SJSA1 (cell line): ENCODE measurements at regions not wholly inside any gene's neighbourhood (a gene's known extent, or its start where the extent isn't known, plus 50 kb on each side); places are given as distances from the start of the nearest gene placed in this dataset.

ENCODE experiments used
- DNase-seq, 2 experiments: peaks; one replicate each; pipeline ENCODE4 v3.0.0-alpha.2; 2015 to 2020; ENCODE audit warnings: low spot score in 2 of 2, low read depth in 1 of 2
- H3K27ac ChIP-seq: fragments of 250-450 bp; sonication (Bioruptor Pico); 2 replicates; pipeline ENCODE4 v1.5.1; 2020; ENCODE audit warnings: mild to moderate bottlenecking, moderate library complexity
- H3K27me3 ChIP-seq: fragments of 250-450 bp; sonication (Bioruptor Pico); replicated peaks from 2 replicates; pipeline ENCODE4 v1.5.1; 2020; ENCODE audit warnings: mild to moderate bottlenecking, moderate library complexity
- H3K36me3 ChIP-seq: fragments of 250-450 bp; sonication (Bioruptor Pico); 2 replicates; pipeline ENCODE4 v1.5.1; 2020; ENCODE audit warnings: mild to moderate bottlenecking
- H3K4me1 ChIP-seq: fragments of 250-450 bp; sonication (Bioruptor Pico); replicated peaks from 2 replicates; pipeline ENCODE4 v1.6.1; 2021; ENCODE audit warnings: mild to moderate bottlenecking
- H3K4me3 ChIP-seq: fragments of 250-450 bp; sonication (Bioruptor Pico); 2 replicates; pipeline ENCODE4 v1.5.1; 2020; ENCODE audit warnings: mild to moderate bottlenecking
- H3K9me3 ChIP-seq: fragments of 250-450 bp; sonication (Bioruptor Pico); replicated peaks from 2 replicates; pipeline ENCODE4 v1.5.1; 2020; ENCODE audit warnings: mild to moderate bottlenecking

DNA sequence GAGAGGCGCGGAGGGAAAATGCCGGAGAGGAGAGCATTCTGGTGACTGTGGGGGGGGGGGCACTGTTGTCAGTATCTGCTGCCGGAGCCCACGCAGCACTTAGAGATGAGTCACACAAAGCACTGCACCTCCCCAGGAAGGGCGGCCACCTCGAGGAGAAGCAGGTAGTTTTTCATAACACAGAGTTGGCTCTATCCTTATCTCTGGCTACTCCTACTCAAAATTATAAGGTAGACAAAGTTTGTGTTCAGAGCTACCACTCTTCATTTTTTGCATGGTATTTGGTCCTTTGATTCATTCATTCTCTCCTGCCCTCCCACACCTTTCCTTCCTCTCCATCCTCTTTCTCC is 76.2 kb upstream of the SCOC start:
- H3K27ac ChIP-seq = no peak overlapping the region

GRCh38 chr4:140296335-140297220 is 76.9 kb upstream of the SCOC start:
- Histone ChIP-seq H3K27ac (peak overlapping the region; percentile 8), H3K4me1 (peaks cover 28% of the 10 kb centered on the region), H3K9me3 (no peaks in the 10 kb centered on the region), H3K4me3 (no peak overlapping the region), H3K36me3 (no peaks in the 10 kb centered on the region), H3K27me3 (no peaks in the 10 kb centered on the region)
- peak; percentile 70 to 74 for DNase-seq

More for the DNA sequence above, 76.2 kb upstream of the SCOC start:
- DNase-seq = no peak
- no peaks in the 10 kb centered on the region for H3K36me3 ChIP-seq
- H3K9me3 ChIP-seq = no peaks in the 10 kb centered on the region
- no peaks in the 10 kb centered on the region for H3K27me3 ChIP-seq
- peaks cover 28% of the 10 kb centered on the region for H3K4me1 ChIP-seq
- no peak overlapping the region for H3K4me3 ChIP-seq

DNA sequence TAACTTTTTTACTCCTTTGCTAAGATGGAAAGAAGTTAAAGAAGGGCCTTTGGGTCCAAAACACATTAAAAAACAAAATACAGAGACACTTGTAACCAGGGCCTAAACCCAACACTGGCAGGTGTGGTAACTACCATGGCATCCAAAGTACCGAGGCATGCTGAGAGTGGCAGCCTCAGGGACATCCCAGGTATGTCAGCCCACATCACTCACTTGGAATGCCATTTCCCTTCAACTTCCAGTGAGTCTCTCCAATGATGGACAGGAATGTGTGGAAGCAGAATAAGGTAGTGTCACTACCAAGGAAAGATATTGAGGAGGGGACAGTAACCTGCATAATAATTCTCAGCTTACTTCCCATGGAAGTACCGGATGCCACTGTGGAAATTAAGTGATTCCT is 79.5 kb upstream of the SCOC start:
- no peak overlapping the region for H3K27ac ChIP-seq
- H3K36me3 ChIP-seq = no peaks in the 10 kb centered on the region
- H3K4me3 ChIP-seq = no peak overlapping the region
- no peaks in the 10 kb centered on the region for H3K9me3 ChIP-seq
- no peak for DNase-seq
- H3K4me1 ChIP-seq = peaks cover 16% of the 10 kb centered on the region
- H3K27me3 ChIP-seq = no peaks in the 10 kb centered on the region

- DNase-seq = no peak
- Histone ChIP-seq H3K4me3 (no peak overlapping the region), H3K9me3 (0 out of 2 replicates have a peak, but pooled peaks cover 3% of the 10 kb centered on the region), H3K4me1 (peaks cover 4% of the 10 kb centered on the region), H3K27me3 (no peaks in the 10 kb centered on the region), H3K36me3 (no peaks in the 10 kb centered on the region), H3K27ac (no peak overlapping the region)
Measured at GRCh38 chr4:140291259-140291658, 82.2 kb upstream of the SCOC start.

- H3K36me3 ChIP-seq = no peaks in the 10 kb centered on the region
Measured at GRCh38 chr4:140289486-140289885, 84.0 kb upstream of the SCOC start.

GRCh38 chr4:140286456-140286855 is 87.0 kb upstream of the SCOC start:
- no peaks in the 10 kb centered on the region; the same call in 1 of the 2 replicates for H3K27me3 ChIP-seq
- H3K27ac ChIP-seq = no peak overlapping the region
- 0 out of 2 replicates have a peak, but pooled peaks cover 3% of the 10 kb centered on the region for H3K9me3 ChIP-seq
- H3K4me3 ChIP-seq = no peak overlapping the region
- DNase-seq = no peak
- no peaks in the 10 kb centered on the region for H3K36me3 ChIP-seq
- no peaks in the 10 kb centered on the region for H3K4me1 ChIP-seq

More at GRCh38 chr4:140289486-140289885, 84.0 kb upstream of the SCOC start:
- Histone ChIP-seq H3K27me3 (no peaks in the 10 kb centered on the region; the same call in 1 of the 2 replicates), H3K4me3 (no peak overlapping the region), H3K9me3 (0 out of 2 replicates have a peak, but pooled peaks cover 3% of the 10 kb centered on the region), H3K27ac (no peak overlapping the region), H3K4me1 (no peaks in the 10 kb centered on the region)
- no peak for DNase-seq

GRCh38 chr4:140284456-140284855 is 89.0 kb upstream of the SCOC start:
- H3K36me3 ChIP-seq = no peaks in the 10 kb centered on the region
- H3K9me3 ChIP-seq = 0 out of 2 replicates have a peak, but pooled peaks cover 3% of the 10 kb centered on the region
- H3K4me3 ChIP-seq = no peak overlapping the region
- no peaks in the 10 kb centered on the region for H3K4me1 ChIP-seq
- DNase-seq = no peak
- no peak overlapping the region for H3K27ac ChIP-seq
- H3K27me3 ChIP-seq = no peaks in the 10 kb centered on the region; the same call in 1 of the 2 replicates

DNA sequence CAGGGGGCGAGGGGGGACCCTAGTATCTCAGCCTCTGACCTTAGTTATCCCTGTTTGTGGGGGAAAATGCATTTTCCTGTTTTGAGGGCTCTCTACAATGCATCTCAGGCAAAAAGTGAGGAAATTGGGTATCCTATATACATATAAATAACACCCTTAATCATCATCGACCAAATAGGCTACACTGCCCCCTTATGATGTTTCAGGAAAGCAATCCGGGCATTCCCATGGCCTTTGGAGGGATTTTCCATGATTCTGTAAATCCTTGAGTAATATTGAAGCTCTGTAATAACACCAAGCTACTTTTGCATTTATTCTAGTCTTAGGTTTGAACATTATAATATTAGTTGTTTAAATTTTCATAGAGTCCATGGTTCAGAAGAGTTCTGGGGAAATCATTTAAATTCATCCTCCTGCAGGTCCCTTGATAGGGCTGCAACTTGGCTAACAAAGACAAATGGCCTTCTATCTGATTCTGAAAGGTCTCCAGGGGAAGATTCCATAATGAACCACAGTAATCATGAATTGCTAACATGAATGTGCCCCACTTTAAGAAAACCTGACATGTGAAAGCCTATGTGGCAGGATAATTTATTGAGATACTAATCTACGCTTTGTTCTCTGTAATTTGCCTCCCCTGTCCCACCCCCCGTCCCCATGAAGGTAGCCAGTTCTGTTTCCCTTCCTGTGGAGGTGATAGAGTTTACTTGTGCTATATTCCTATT is 91.5 kb upstream of the SCOC start:
- H3K27ac ChIP-seq = no peak overlapping the region
- no peaks in the 10 kb centered on the region; the same call in 1 of the 2 replicates for H3K27me3 ChIP-seq
- no peak for DNase-seq
- peaks cover 10% of the 10 kb centered on the region for H3K4me1 ChIP-seq
- H3K9me3 ChIP-seq = no peaks in the 10 kb centered on the region
- H3K36me3 ChIP-seq = no peaks in the 10 kb centered on the region
- no peak overlapping the region for H3K4me3 ChIP-seq

DNA sequence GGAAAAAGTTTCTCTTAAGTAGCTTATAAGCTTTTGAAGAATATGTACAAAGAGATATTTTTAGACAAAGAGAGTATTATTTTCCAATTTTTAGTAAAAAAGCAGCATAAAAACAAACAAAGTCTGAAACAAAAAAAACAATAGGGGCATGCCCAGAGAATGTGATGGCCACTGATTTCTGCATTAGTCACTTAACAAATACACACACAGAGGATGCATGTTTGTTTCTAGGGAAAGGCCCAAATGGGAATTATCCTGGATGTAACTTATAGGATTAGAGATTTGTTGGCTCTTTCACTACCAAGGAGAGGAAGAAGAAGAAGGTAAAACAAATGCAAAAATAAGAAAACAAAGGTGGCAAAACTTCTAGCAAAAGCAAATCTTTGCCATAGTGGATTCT is 95.9 kb upstream of the SCOC start:
- Histone ChIP-seq H3K27ac (peak overlapping the region; percentile 50), H3K4me3 (no peak overlapping the region), H3K9me3 (no peaks in the 10 kb centered on the region), H3K4me1 (peaks cover 13% of the 10 kb centered on the region), H3K27me3 (no peaks in the 10 kb centered on the region), H3K36me3 (no peaks in the 10 kb centered on the region)
- peak in 1 of 2 experiments; percentile 63 for DNase-seq

GRCh38 chr4:140271553-140271952 is 101.9 kb upstream of the SCOC start:
- Histone ChIP-seq H3K4me3 (no peak overlapping the region), H3K27ac (no peak overlapping the region), H3K9me3 (no peaks in the 10 kb centered on the region), H3K27me3 (no peaks in the 10 kb centered on the region), H3K4me1 (no peaks in the 10 kb centered on the region), H3K36me3 (no peaks in the 10 kb centered on the region)
- no peak for DNase-seq

DNA sequence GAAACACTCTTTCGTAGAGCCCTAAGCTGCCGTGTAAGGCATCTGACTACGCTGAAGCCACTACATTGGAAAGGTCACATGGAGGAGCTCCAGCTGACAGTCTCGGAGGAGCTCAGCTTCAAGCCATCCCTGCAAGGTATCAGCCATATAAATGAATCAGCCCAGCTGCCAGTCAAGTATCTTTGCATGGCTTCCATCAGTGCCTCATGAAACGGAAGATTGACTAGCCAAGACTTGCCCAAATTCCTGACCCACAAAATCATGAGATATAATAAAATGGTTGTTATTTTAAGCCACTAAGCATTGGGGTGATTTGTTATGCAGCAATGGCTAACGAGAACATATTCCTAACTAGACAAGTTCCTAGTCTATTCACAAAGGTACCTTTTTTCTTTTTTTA is 104.1 kb upstream of the SCOC start:
- Histone ChIP-seq H3K27me3 (no peaks in the 10 kb centered on the region), H3K9me3 (no peaks in the 10 kb centered on the region; the same call in 1 of the 2 replicates), H3K4me1 (no peaks in the 10 kb centered on the region), H3K36me3 (no peaks in the 10 kb centered on the region), H3K27ac (no peak overlapping the region), H3K4me3 (no peak overlapping the region)
- DNase-seq = no peak

- DNase-seq = no peak
- no peaks in the 10 kb centered on the region for H3K36me3 ChIP-seq
- no peaks in the 10 kb centered on the region for H3K27me3 ChIP-seq
- no peak overlapping the region for H3K27ac ChIP-seq
- no peak overlapping the region for H3K4me3 ChIP-seq
- no peaks in the 10 kb centered on the region for H3K4me1 ChIP-seq
- no peaks in the 10 kb centered on the region; the same call in 1 of the 2 replicates for H3K9me3 ChIP-seq
Measured at GRCh38 chr4:140268186-140268841, 105.1 kb upstream of the SCOC start.

- Histone ChIP-seq H3K4me3 (no peak overlapping the region), H3K36me3 (no peaks in the 10 kb centered on the region), H3K27ac (no peak overlapping the region), H3K27me3 (no peaks in the 10 kb centered on the region), H3K9me3 (no peaks in the 10 kb centered on the region; the same call in 1 of the 2 replicates), H3K4me1 (no peaks in the 10 kb centered on the region)
- no peak for DNase-seq
Measured at GRCh38 chr4:140267576-140267975, 105.9 kb upstream of the SCOC start.
